CD4-positive, alpha-beta memory T cell (primary cell): ENCODE measurements at regions not wholly inside any gene's neighbourhood (a gene's known extent, or its start where the extent isn't known, plus 50 kb on each side); places are given as distances from the start of the nearest gene placed in this dataset.

Experiments used
- CTCF ChIA-PET: fragments of 350-600 bp; sonication (Branson Sonifier 250); formaldehyde crosslinking; loops from one replicate; lab custom pipeline; 2021; ENCODE audit warnings: inconsistent platforms; ENCODE audit not compliant: partially characterized antibody; lab: Charles Lee
- POLR2A ChIA-PET: fragments of 350-600 bp; sonication (Branson Sonifier 250); formaldehyde crosslinking; loops from one replicate; lab custom pipeline; 2021; ENCODE audit not compliant: partially characterized antibody; lab: Charles Lee
- DNase-seq, 5 donors: peaks; one replicate each; pipeline versions ENCODE4 v3.0.0 to v3.0.0-alpha.2; 2020 to 2022; ENCODE audit warnings: mixed read lengths in 1 of 5
- H3K27ac ChIP-seq: one replicate; pipeline ENCODE4 v1.7.0; 2013; ENCODE audit warnings: low read depth, low read length
- H3K27me3 ChIP-seq: 2 replicates; pipeline ENCODE4 v1.7.0; 2013; ENCODE audit warnings: mild to moderate bottlenecking, low read length, moderate library complexity; ENCODE audit not compliant: insufficient read depth
- H3K36me3 ChIP-seq: 2 replicates; pipeline ENCODE4 v1.7.0; 2013; ENCODE audit warnings: mild to moderate bottlenecking, low read length, moderate library complexity; ENCODE audit not compliant: insufficient read depth
- H3K4me1 ChIP-seq: 2 replicates; pipeline ENCODE4 v1.7.0; 2013; ENCODE audit warnings: mild to moderate bottlenecking, low read length, moderate library complexity; ENCODE audit not compliant: insufficient read depth
- H3K4me3 ChIP-seq, 2 donors: one replicate each; pipeline ENCODE4 v1.7.0; 2013; ENCODE audit warnings: low read length in 2 of 2, mild to moderate bottlenecking in 1 of 2
- H3K9me3 ChIP-seq, 2 donors: one replicate each; pipeline ENCODE4 v1.7.0; 2013; ENCODE audit warnings: low read length in 2 of 2, control low read depth in 1 of 2; ENCODE audit not compliant: control insufficient read depth in 1 of 2
- H3K27ac Mint-ChIP-seq, 7 donors: one replicate each; pipeline ENCODE4 v1.8.0; 2020 to 2021; ENCODE audit warnings: mixed read lengths in 7 of 7, mild to moderate bottlenecking in 6 of 7, inconsistent platforms in 3 of 7, moderate library complexity in 3 of 7
- H3K27me3 Mint-ChIP-seq, 2 donors: one replicate each; pipeline ENCODE4 v1.8.0; 2020 to 2021; ENCODE audit warnings: mixed read lengths in 2 of 2
- H3K36me3 Mint-ChIP-seq, 2 donors: one replicate each; pipeline ENCODE4 v1.8.0; 2020 to 2021; ENCODE audit warnings: mixed read lengths in 2 of 2, inconsistent platforms in 1 of 2, mild to moderate bottlenecking in 1 of 2
- H3K4me1 Mint-ChIP-seq, 4 donors: one replicate each; pipeline ENCODE4 v1.8.0; 2020 to 2021; ENCODE audit warnings: mixed read lengths in 4 of 4, mild to moderate bottlenecking in 1 of 4
- H3K4me3 Mint-ChIP-seq, 8 donors: one replicate each; pipeline ENCODE4 v1.8.0; 2020 to 2021; ENCODE audit warnings: mixed read lengths in 8 of 8, mild to moderate bottlenecking in 7 of 8, moderate library complexity in 6 of 8, inconsistent platforms in 3 of 8
- H3K9me3 Mint-ChIP-seq, 8 donors: one replicate each; pipeline ENCODE4 v1.8.0; 2020 to 2021; ENCODE audit warnings: mixed read lengths in 8 of 8, mild to moderate bottlenecking in 5 of 8, inconsistent platforms in 3 of 8, moderate library complexity in 1 of 8
- intact Hi-C: fragments of 100-400 bp; cut with micrococcal nuclease; formaldehyde crosslinking; loops from one replicate; pipeline ENCODE4 v1.15.1; 2023

- no peak overlapping the region for H3K27ac ChIP-seq
- no peaks in the 10 kb centered on the region for H3K27me3 ChIP-seq
- Mint-ChIP-seq H3K36me3 (no peaks in the 10 kb centered on the region), H3K4me1 (no peaks in the 10 kb centered on the region), H3K27me3 (no peaks in the 10 kb centered on the region), H3K27ac (no peak overlapping the region), H3K9me3 (peaks cover 0 to 4% (median 2%) of the 10 kb centered on the region in 8 donors), H3K4me3 (no peak overlapping the region)
- intact Hi-C loops, result no loop called here
- ChIA-PET CTCF (no interaction called here), POLR2A (no interaction called here)
- H3K36me3 ChIP-seq, result no peaks in the 10 kb centered on the region
- no peaks in the 10 kb centered on the region for H3K4me1 ChIP-seq
- DNase-seq, result no peak
- H3K4me3 ChIP-seq, result no peak overlapping the region
- H3K9me3 ChIP-seq, result no peaks in the 10 kb centered on the region
Measured at GRCh38 chr5:18920966-18921365, 1067.0 kb downstream of the CDH18 start.

GRCh38 chr5:18932081-18932480, 1055.9 kb downstream of the CDH18 start:
- H3K4me3 ChIP-seq, result no peak overlapping the region
- no peak for DNase-seq
- H3K27ac ChIP-seq, result no peak overlapping the region
- H3K27me3 ChIP-seq, result no peaks in the 10 kb centered on the region
- intact Hi-C loops, result no loop called here
- no peak overlapping the region for H3K27ac Mint-ChIP-seq
- no peaks in the 10 kb centered on the region for H3K4me1 ChIP-seq
- POLR2A ChIA-PET, result no interaction called here
- no peaks in the 10 kb centered on the region for H3K4me1 Mint-ChIP-seq
- no peaks in the 10 kb centered on the region for H3K36me3 Mint-ChIP-seq
- H3K36me3 ChIP-seq, result no peaks in the 10 kb centered on the region
- CTCF ChIA-PET, result no interaction called here
- H3K9me3 ChIP-seq, result no peaks in the 10 kb centered on the region
- H3K9me3 Mint-ChIP-seq, result peaks cover 0 to 4% (median 0%) of the 10 kb centered on the region in 8 donors
- no peaks in the 10 kb centered on the region for H3K27me3 Mint-ChIP-seq
- H3K4me3 Mint-ChIP-seq, result no peak overlapping the region

- Mint-ChIP-seq H3K9me3 (peaks cover 0 to 5% (median 3%) of the 10 kb centered on the region in 8 donors), H3K36me3 (no peaks in the 10 kb centered on the region), H3K4me1 (no peaks in the 10 kb centered on the region), H3K27me3 (no peaks in the 10 kb centered on the region), H3K27ac (no peak overlapping the region), H3K4me3 (no peak overlapping the region)
- no peaks in the 10 kb centered on the region for H3K9me3 ChIP-seq
- no peak for DNase-seq
- ChIA-PET CTCF (no interaction called here), POLR2A (no interaction called here)
- H3K36me3 ChIP-seq, result no peaks in the 10 kb centered on the region
- no peaks in the 10 kb centered on the region for H3K4me1 ChIP-seq
- intact Hi-C loops, result no loop called here
- no peaks in the 10 kb centered on the region for H3K27me3 ChIP-seq
- H3K27ac ChIP-seq, result no peak overlapping the region
- H3K4me3 ChIP-seq, result no peak overlapping the region
Measured at GRCh38 chr5:18944771-18945170, 1043.2 kb downstream of the CDH18 start.

- ChIA-PET CTCF (no interaction called here), POLR2A (no interaction called here)
- H3K27ac ChIP-seq, result no peak overlapping the region
- H3K27me3 ChIP-seq, result no peaks in the 10 kb centered on the region
- no peaks in the 10 kb centered on the region for H3K36me3 ChIP-seq
- no peaks in the 10 kb centered on the region for H3K27me3 Mint-ChIP-seq
- peaks cover 0 to 3% (median under 1%) of the 10 kb centered on the region in 8 donors for H3K9me3 Mint-ChIP-seq
- no peaks in the 10 kb centered on the region for H3K36me3 Mint-ChIP-seq
- H3K4me3 ChIP-seq, result no peak overlapping the region
- H3K4me3 Mint-ChIP-seq, result no peak overlapping the region
- intact Hi-C loops, result no loop called here
- no peaks in the 10 kb centered on the region for H3K9me3 ChIP-seq
- no peaks in the 10 kb centered on the region for H3K4me1 Mint-ChIP-seq
- no peak for DNase-seq
- H3K27ac Mint-ChIP-seq, result no peak overlapping the region
- H3K4me1 ChIP-seq, result no peaks in the 10 kb centered on the region
Measured at GRCh38 chr5:18954239-18954638, 1033.8 kb downstream of the CDH18 start.

GRCh38 chr5:18959535-18959934, 1028.5 kb downstream of the CDH18 start:
- POLR2A ChIA-PET, result no interaction called here

GRCh38 chr5:18961234-18961633, 1026.8 kb downstream of the CDH18 start:
- H3K9me3 ChIP-seq, result no peaks in the 10 kb centered on the region
- H3K27me3 Mint-ChIP-seq, result no peaks in the 10 kb centered on the region
- H3K4me3 ChIP-seq, result no peak overlapping the region
- POLR2A ChIA-PET, result no interaction called here
- no peak overlapping the region for H3K4me3 Mint-ChIP-seq
- H3K36me3 ChIP-seq, result no peaks in the 10 kb centered on the region
- no peaks in the 10 kb centered on the region for H3K27me3 ChIP-seq
- H3K9me3 Mint-ChIP-seq, result peaks cover 0 to 2% (median 2%) of the 10 kb centered on the region in 8 donors
- CTCF ChIA-PET, result no interaction called here
- no peak overlapping the region for H3K27ac Mint-ChIP-seq
- intact Hi-C loops, result no loop called here
- H3K36me3 Mint-ChIP-seq, result no peaks in the 10 kb centered on the region
- H3K4me1 ChIP-seq, result no peaks in the 10 kb centered on the region
- DNase-seq, result no peak
- no peak overlapping the region for H3K27ac ChIP-seq
- H3K4me1 Mint-ChIP-seq, result no peaks in the 10 kb centered on the region

More at GRCh38 chr5:18959535-18959934, 1028.5 kb downstream of the CDH18 start:
- H3K27ac Mint-ChIP-seq, result no peak overlapping the region
- H3K36me3 Mint-ChIP-seq, result no peaks in the 10 kb centered on the region
- Histone ChIP-seq H3K36me3 (no peaks in the 10 kb centered on the region), H3K27me3 (no peaks in the 10 kb centered on the region), H3K4me1 (no peaks in the 10 kb centered on the region), H3K4me3 (no peak overlapping the region), H3K9me3 (no peaks in the 10 kb centered on the region), H3K27ac (no peak overlapping the region)
- no peaks in the 10 kb centered on the region for H3K4me1 Mint-ChIP-seq
- DNase-seq, result no peak
- intact Hi-C loops, result no loop called here
- no peak overlapping the region for H3K4me3 Mint-ChIP-seq
- H3K9me3 Mint-ChIP-seq, result peaks cover 0 to 2% (median 0%) of the 10 kb centered on the region in 8 donors
- H3K27me3 Mint-ChIP-seq, result no peaks in the 10 kb centered on the region
- CTCF ChIA-PET, result no interaction called here

- no peak for DNase-seq
- no peak overlapping the region for H3K27ac ChIP-seq
- CTCF ChIA-PET, result no interaction called here
- Mint-ChIP-seq H3K27ac (no peak overlapping the region), H3K4me1 (no peaks in the 10 kb centered on the region), H3K9me3 (peaks cover 0 to 4% (median 2%) of the 10 kb centered on the region in 8 donors), H3K27me3 (no peaks in the 10 kb centered on the region), H3K36me3 (no peaks in the 10 kb centered on the region), H3K4me3 (no peak overlapping the region)
- H3K4me3 ChIP-seq, result no peak overlapping the region
- no peaks in the 10 kb centered on the region for H3K4me1 ChIP-seq
- intact Hi-C loops, result no loop called here
- POLR2A ChIA-PET, result no interaction called here
- H3K9me3 ChIP-seq, result no peaks in the 10 kb centered on the region
- no peaks in the 10 kb centered on the region for H3K27me3 ChIP-seq
- no peaks in the 10 kb centered on the region for H3K36me3 ChIP-seq
Measured at GRCh38 chr5:18965893-18966292, 1022.1 kb downstream of the CDH18 start.

- H3K4me1 ChIP-seq, result no peaks in the 10 kb centered on the region
- H3K27ac Mint-ChIP-seq, result no peak overlapping the region
- intact Hi-C loops, result no loop called here
- H3K36me3 ChIP-seq, result no peaks in the 10 kb centered on the region
- H3K9me3 ChIP-seq, result no peaks in the 10 kb centered on the region
- H3K4me3 Mint-ChIP-seq, result no peak overlapping the region
- POLR2A ChIA-PET, result no interaction called here
- no peaks in the 10 kb centered on the region for H3K27me3 Mint-ChIP-seq
- H3K4me1 Mint-ChIP-seq, result no peaks in the 10 kb centered on the region
- peaks cover 0 to 4% (median 2%) of the 10 kb centered on the region in 8 donors for H3K9me3 Mint-ChIP-seq
- no peak overlapping the region for H3K27ac ChIP-seq
- no peaks in the 10 kb centered on the region for H3K27me3 ChIP-seq
- H3K36me3 Mint-ChIP-seq, result no peaks in the 10 kb centered on the region
- no peak for DNase-seq
- H3K4me3 ChIP-seq, result no peak overlapping the region
- CTCF ChIA-PET, result no interaction called here
Measured at GRCh38 chr5:18967637-18968036, 1020.4 kb downstream of the CDH18 start.
